PC-3 (cell line): ENCODE measurements at regions not wholly inside any gene's neighbourhood (a gene's known extent, or its start where the extent isn't known, plus 50 kb on each side); places are given as distances from the start of the nearest gene placed in this dataset.

Experiments used
- ATAC-seq: fragments of 200-7000 bp; cut with Tn5 transposase; 2 replicates; pipeline ENCODE4 v1.9.1; 2020; ENCODE audit warnings: mild to moderate bottlenecking, moderate library complexity
- BruUV-seq: library from RNA; stranded (reverse); fragments of 400-500 nt; replicated peaks from 2 replicates; lab custom pipeline; 2021; lab: Mats Ljungman, UMichigan
- CTCF ChIA-PET: fragments of 300-600 bp; sonication (Branson Sonifier 250); formaldehyde crosslinking; loops from one replicate; lab custom pipeline; 2022; ENCODE audit warnings: antibody characterized with exemption; lab: Charles Lee
- POLR2A ChIA-PET: fragments of 300-600 bp; sonication (Branson Sonifier 250); formaldehyde crosslinking; loops from one replicate; lab custom pipeline; 2022; ENCODE audit warnings: antibody characterized with exemption; ENCODE audit not compliant: unreplicated experiment; lab: Charles Lee
- DNase-seq: peaks from one replicate; pipeline ENCODE4 v3.0.0-alpha.2; 2015
- H2AFZ ChIP-seq: fragments of 300-600 bp; sonication (generic); 2 replicates; pipeline ENCODE4 v1.6.0; 2016; ENCODE audit warnings: antibody characterized with exemption, low read length
- H3F3A ChIP-seq: fragments of 300-600 bp; sonication (generic); one replicate; pipeline ENCODE4 v1.6.0; 2017; ENCODE audit warnings: antibody characterized with exemption, low read length, control low read depth, mild to moderate bottlenecking; ENCODE audit not compliant: unreplicated experiment
- H3K27ac ChIP-seq: fragments of 300-600 bp; sonication (generic); 2 replicates; pipeline ENCODE4 v1.5.1; 2016; ENCODE audit warnings: mild to moderate bottlenecking, low read length
- H3K27me3 ChIP-seq: fragments of 300-600 bp; sonication (generic); 2 replicates; pipeline ENCODE4 v1.6.1; 2016; ENCODE audit warnings: low read length, mixed read lengths
- H3K36me3 ChIP-seq: fragments of 300-600 bp; sonication (generic); 2 replicates; pipeline ENCODE4 v1.6.1; 2016; ENCODE audit warnings: low read depth, mixed run types, low read length, mixed read lengths
- H3K4me1 ChIP-seq: fragments of 300-600 bp; sonication (generic); 2 replicates; pipeline ENCODE4 v1.5.1; 2016; ENCODE audit warnings: low read length; ENCODE audit not compliant: insufficient read depth
- H3K4me2 ChIP-seq: fragments of 300-600 bp; sonication (generic); 2 replicates; pipeline ENCODE4 v1.6.0; 2016; ENCODE audit warnings: low read length
- H3K4me3 ChIP-seq: fragments of 300-600 bp; sonication (generic); 2 replicates; pipeline ENCODE4 v1.5.1; 2016; ENCODE audit warnings: mild to moderate bottlenecking, low read length, mixed read lengths
- H3K79me2 ChIP-seq: fragments of 300-600 bp; sonication (generic); 2 replicates; pipeline ENCODE4 v1.6.1; 2017; ENCODE audit warnings: low read length, mixed read lengths
- H3K9ac ChIP-seq: fragments of 300-600 bp; sonication (generic); 2 replicates; pipeline ENCODE4 v1.6.0; 2016; ENCODE audit warnings: mild to moderate bottlenecking, low read length
- H3K9me2 ChIP-seq: fragments of 300-600 bp; sonication (generic); replicated peaks from 2 replicates; pipeline ENCODE4 v1.6.1; 2016; ENCODE audit warnings: mixed run types, low read length, mixed read lengths
- H3K9me3 ChIP-seq: fragments of 300-600 bp; sonication (generic); 2 replicates; pipeline ENCODE4 v1.6.1; 2016; ENCODE audit warnings: low read length, mixed read lengths
- H4K20me1 ChIP-seq: fragments of 300-600 bp; sonication (generic); 2 replicates; pipeline ENCODE4 v1.6.1; 2016; ENCODE audit warnings: low read length, mixed read lengths
- EZH2 ChIP-seq: fragments of 300-600 bp; sonication (generic); IDR thresholded peaks from one replicate; pipeline ENCODE4 v1.6.1; 2017; ENCODE audit warnings: antibody characterized with exemption, mild to moderate bottlenecking, low read length; ENCODE audit not compliant: unreplicated experiment
- EZH2phosphoT487 ChIP-seq: fragments of 300-600 bp; sonication (generic); IDR thresholded peaks from 2 replicates; pipeline ENCODE4 v1.6.1; 2018; ENCODE audit warnings: mild to moderate bottlenecking, antibody characterized with exemption, low read length, borderline replicate concordance
- intact Hi-C: fragments of 100-400 bp; cut with micrococcal nuclease; formaldehyde crosslinking; loops from 2 replicates; pipeline ENCODE4 v1.9.0; 2023
- TF ChIP-seq, protein P1 (sequence below): fragments of 300-600 bp; sonication (generic); conservative IDR thresholded peaks from 2 replicates; pipeline ENCODE4 v1.5.1; 2017; ENCODE audit warnings: antibody characterized with exemption, low read depth, mild to moderate bottlenecking, low read length

GRCh38 chr2:79389481-79389880 is 123.4 kb upstream of the CTNNA2 start:
- BruUV-seq, result no TSS peak
- TF ChIP-seq, protein P1, sequence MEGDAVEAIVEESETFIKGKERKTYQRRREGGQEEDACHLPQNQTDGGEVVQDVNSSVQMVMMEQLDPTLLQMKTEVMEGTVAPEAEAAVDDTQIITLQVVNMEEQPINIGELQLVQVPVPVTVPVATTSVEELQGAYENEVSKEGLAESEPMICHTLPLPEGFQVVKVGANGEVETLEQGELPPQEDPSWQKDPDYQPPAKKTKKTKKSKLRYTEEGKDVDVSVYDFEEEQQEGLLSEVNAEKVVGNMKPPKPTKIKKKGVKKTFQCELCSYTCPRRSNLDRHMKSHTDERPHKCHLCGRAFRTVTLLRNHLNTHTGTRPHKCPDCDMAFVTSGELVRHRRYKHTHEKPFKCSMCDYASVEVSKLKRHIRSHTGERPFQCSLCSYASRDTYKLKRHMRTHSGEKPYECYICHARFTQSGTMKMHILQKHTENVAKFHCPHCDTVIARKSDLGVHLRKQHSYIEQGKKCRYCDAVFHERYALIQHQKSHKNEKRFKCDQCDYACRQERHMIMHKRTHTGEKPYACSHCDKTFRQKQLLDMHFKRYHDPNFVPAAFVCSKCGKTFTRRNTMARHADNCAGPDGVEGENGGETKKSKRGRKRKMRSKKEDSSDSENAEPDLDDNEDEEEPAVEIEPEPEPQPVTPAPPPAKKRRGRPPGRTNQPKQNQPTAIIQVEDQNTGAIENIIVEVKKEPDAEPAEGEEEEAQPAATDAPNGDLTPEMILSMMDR, result no peak
- TF ChIP-seq EZH2 (no peak), EZH2phosphoT487 (no peak)
- H3K27me3 ChIP-seq, result no peaks in the 10 kb centered on the region
- POLR2A ChIA-PET, result no interaction called here
- H3K27ac ChIP-seq, result no peak overlapping the region
- peaks cover 41% of the 10 kb centered on the region for H3K9me3 ChIP-seq
- no peak overlapping the region for H3K4me2 ChIP-seq
- no peak for ATAC-seq
- H2AFZ ChIP-seq, result no peak overlapping the region
- H3K36me3 ChIP-seq, result no peaks in the 10 kb centered on the region
- no peaks in the 10 kb centered on the region for H4K20me1 ChIP-seq
- no peak overlapping the region for H3K9ac ChIP-seq
- CTCF ChIA-PET, result no interaction called here
- no peaks in the 10 kb centered on the region for H3F3A ChIP-seq
- H3K9me2 ChIP-seq, result no peaks in the 10 kb centered on the region
- no peaks in the 10 kb centered on the region for H3K79me2 ChIP-seq
- DNase-seq, result no peak
- intact Hi-C loops, result no loop called here
- H3K4me1 ChIP-seq, result no peaks in the 10 kb centered on the region
- H3K4me3 ChIP-seq, result no peak overlapping the region

- POLR2A ChIA-PET, result no interaction called here
- H3K4me3 ChIP-seq, result no peak overlapping the region
- no peaks in the 10 kb centered on the region for H3K36me3 ChIP-seq
- no peak overlapping the region for H3K4me2 ChIP-seq
- BruUV-seq, result no TSS peak
- H2AFZ ChIP-seq, result no peak overlapping the region
- no peak for TF ChIP-seq EZH2
- TF ChIP-seq, protein P1, result no peak
- no peak for TF ChIP-seq EZH2phosphoT487
- CTCF ChIA-PET, result no interaction called here
- no peaks in the 10 kb centered on the region for H3K4me1 ChIP-seq
- no peaks in the 10 kb centered on the region for H3K9me2 ChIP-seq
- intact Hi-C loops, result no loop called here
- ATAC-seq (no peak), DNase-seq (no peak)
- no peak overlapping the region for H3K27ac ChIP-seq
- no peaks in the 10 kb centered on the region for H3K27me3 ChIP-seq
- no peaks in the 10 kb centered on the region for H3F3A ChIP-seq
- H3K9ac ChIP-seq, result no peak overlapping the region
- H3K79me2 ChIP-seq, result no peaks in the 10 kb centered on the region
- no peaks in the 10 kb centered on the region for H4K20me1 ChIP-seq
- H3K9me3 ChIP-seq, result peaks cover 40% of the 10 kb centered on the region
These were observed 124.8 kb upstream of the CTNNA2 start for GRCh38 chr2:79388024-79388423.

- Histone ChIP-seq H3K4me2 (no peak overlapping the region), H3K4me3 (no peak overlapping the region), H3K4me1 (no peaks in the 10 kb centered on the region), H3K79me2 (no peaks in the 10 kb centered on the region), H3K27ac (no peak overlapping the region), H4K20me1 (no peaks in the 10 kb centered on the region), H3K9me2 (no peaks in the 10 kb centered on the region), H3K9ac (no peak overlapping the region), H2AFZ (no peak overlapping the region), H3F3A (no peaks in the 10 kb centered on the region), H3K27me3 (no peaks in the 10 kb centered on the region), H3K36me3 (no peaks in the 10 kb centered on the region), H3K9me3 (peaks cover 34% of the 10 kb centered on the region)
- DNase-seq, result no peak
- CTCF ChIA-PET, result no interaction called here
- TF ChIP-seq EZH2 (no peak), EZH2phosphoT487 (no peak)
- TF ChIP-seq, protein P1, result no peak
- no peak for ATAC-seq
- POLR2A ChIA-PET, result no interaction called here
- intact Hi-C loops, result no loop called here
- no TSS peak for BruUV-seq
These were observed 125.4 kb upstream of the CTNNA2 start for GRCh38 chr2:79387431-79387830.
